ENCODE measurements at regions not wholly inside any gene's neighbourhood (a gene's known extent, or its start where the extent isn't known, plus 50 kb on each side); places are given as distances from the start of the nearest gene placed in this dataset.
A peak's percentile ranks its signal among the peaks of the same experiment; 100 is the strongest.

- no peak for DNase-seq
These were observed 812.2 kb upstream of the LUZP2 start for GRCh38 chr11:23684701-23685100.

- no peak for DNase-seq
These were observed 808.9 kb upstream of the LUZP2 start for GRCh38 chr11:23687991-23688390.

- DNase-seq: no peak
These were observed 808.4 kb upstream of the LUZP2 start for GRCh38 chr11:23688411-23688810.

- peak; percentile 13 for DNase-seq
These were observed 808.0 kb upstream of the LUZP2 start for GRCh38 chr11:23688835-23689234.

- DNase-seq: no peak
These were observed 800.0 kb upstream of the LUZP2 start for GRCh38 chr11:23696688-23697415.

GRCh38 chr11:23704183-23704582 is 792.7 kb upstream of the LUZP2 start:
- no peak for DNase-seq

GRCh38 chr11:23711981-23712380 is 784.9 kb upstream of the LUZP2 start:
- no peak for DNase-seq

- no peak for DNase-seq
These were observed 777.8 kb upstream of the LUZP2 start for GRCh38 chr11:23719016-23719415.

- DNase-seq: no peak
These were observed 773.0 kb upstream of the LUZP2 start for GRCh38 chr11:23723861-23724260.

GRCh38 chr11:23725752-23726151 is 771.1 kb upstream of the LUZP2 start:
- DNase-seq: peak; percentile 29

- no peak for DNase-seq
These were observed 769.5 kb upstream of the LUZP2 start for GRCh38 chr11:23727387-23727786.

GRCh38 chr11:23727794-23728193 is 769.1 kb upstream of the LUZP2 start:
- DNase-seq: peak; percentile 30

- DNase-seq: no peak
These were observed 767.8 kb upstream of the LUZP2 start for GRCh38 chr11:23729088-23729487.

- DNase-seq: no peak
These were observed 766.4 kb upstream of the LUZP2 start for GRCh38 chr11:23730307-23730998.

- DNase-seq: peak; percentile 53
These were observed 764.8 kb upstream of the LUZP2 start for GRCh38 chr11:23732026-23732425.

GRCh38 chr11:23746896-23747295 is 750.0 kb upstream of the LUZP2 start:
- DNase-seq: no peak

GRCh38 chr11:23749762-23750430 is 747.0 kb upstream of the LUZP2 start:
- no peak for DNase-seq

GRCh38 chr11:23751280-23751679 is 745.6 kb upstream of the LUZP2 start:
- DNase-seq: no peak

- no peak for DNase-seq
These were observed 741.8 kb upstream of the LUZP2 start for GRCh38 chr11:23755076-23755475.

GRCh38 chr11:23755769-23756168 is 741.1 kb upstream of the LUZP2 start:
- no peak for DNase-seq

GRCh38 chr11:23759489-23759888 is 737.4 kb upstream of the LUZP2 start:
- no peak for DNase-seq

GRCh38 chr11:23764286-23764685 is 732.6 kb upstream of the LUZP2 start:
- no peak for DNase-seq

- DNase-seq: peak; percentile 63
These were observed 731.1 kb upstream of the LUZP2 start for GRCh38 chr11:23765682-23766252.
